Ishikawa (cell line): ENCODE measurements at regions not wholly inside any gene's neighbourhood (a gene's known extent, or its start where the extent isn't known, plus 50 kb on each side); places are given as distances from the start of the nearest gene placed in this dataset.

Experiments
- RAD21 ChIP-seq: IDR thresholded peaks from 2 replicates; pipeline ENCODE4 v1.6.1; 2012; ENCODE audit warnings: low read depth
- ZBTB7A ChIP-seq: IDR thresholded peaks from 2 replicates; pipeline ENCODE4 v1.6.1; 2012; ENCODE audit warnings: low read depth

DNA sequence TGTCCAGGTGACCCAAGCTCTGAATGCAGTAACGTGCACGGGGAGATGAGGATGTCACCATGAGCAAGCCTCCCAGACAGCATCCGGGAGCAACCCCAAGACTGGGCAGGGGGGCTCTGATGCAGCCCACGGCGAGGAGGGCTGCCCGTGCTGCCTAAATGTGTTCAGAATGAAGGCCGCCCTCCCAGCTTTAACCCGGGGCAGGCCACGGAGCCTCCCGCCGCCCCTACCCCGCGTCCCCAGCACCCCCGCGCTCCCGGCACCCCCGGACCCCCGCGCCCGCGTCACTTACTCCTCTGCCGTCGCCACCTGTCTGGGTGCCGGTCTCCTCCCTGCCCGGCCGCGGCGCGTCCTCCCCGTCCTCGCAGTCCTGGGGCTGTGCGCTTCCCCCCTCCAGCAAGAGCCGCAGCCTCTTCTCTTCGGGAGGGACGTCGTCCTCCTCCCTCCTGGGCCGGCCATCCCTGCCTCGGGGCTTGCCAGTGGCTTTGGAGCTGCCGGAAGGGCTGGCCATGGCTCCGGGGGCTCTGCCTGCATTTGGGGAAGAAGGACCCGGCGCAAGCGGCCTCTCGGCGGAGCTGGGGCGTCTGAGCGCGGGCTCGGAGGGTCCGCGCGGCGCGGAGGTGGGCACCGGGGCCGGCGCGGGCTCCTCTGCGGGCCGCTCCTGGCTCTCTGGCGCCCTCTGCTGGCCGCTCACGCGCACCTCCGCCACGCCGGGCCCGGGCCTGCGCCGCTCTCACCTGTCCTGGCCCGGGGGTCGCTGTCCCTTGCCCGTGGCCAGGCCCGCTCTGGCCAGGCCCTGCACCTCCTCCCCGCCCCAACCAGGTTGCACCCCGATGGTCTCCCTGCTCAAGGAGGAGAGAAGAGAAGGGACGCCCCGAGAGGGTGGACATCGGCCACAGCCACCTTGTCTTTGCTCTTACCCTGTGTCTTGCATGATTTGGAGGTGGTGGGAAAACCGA is 55.9 kb upstream of the ASNS start:
- TF ChIP-seq RAD21 (peak; percentile 45; the same call in 1 of the 2 replicates), ZBTB7A (peak; percentile 52; the same call in 1 of the 2 replicates)
